ENCODE measurements at regions not wholly inside any gene's neighbourhood (a gene's known extent, or its start where the extent isn't known, plus 50 kb on each side); places are given as distances from the start of the nearest gene placed in this dataset.

GRCh38 chr18:57220480-57220879 is 73.6 kb downstream of the BOD1L2 start:
- no peak for DNase-seq
- Histone ChIP-seq H3K4me3 (no peak overlapping the region), H3F3A (ENCODE audit: insufficient read depth) (no peaks in the 10 kb centered on the region), H3K36me3 (ENCODE audit: low read depth) (no peaks in the 10 kb centered on the region), H3K9ac (no peak overlapping the region), H3K4me2 (ENCODE audit: unreplicated experiment) (no peak overlapping the region), H3K27ac (no peak overlapping the region), H4K20me1 (ENCODE audit: insufficient read depth) (no peaks in the 10 kb centered on the region), H3K79me2 (ENCODE audit: insufficient read depth) (no peaks in the 10 kb centered on the region), H2AFZ (no peak overlapping the region), H3K9me3 (ENCODE audit: low read depth) (no peaks in the 10 kb centered on the region), H3K9me2 (ENCODE audit: insufficient read depth) (no peaks in the 10 kb centered on the region), H3K27me3 (replicated peaks; ENCODE audit: insufficient read depth) (no peaks in the 10 kb centered on the region; the same call in 1 of the 2 replicates), H3K4me1 (ENCODE audit: insufficient read depth) (no peaks in the 10 kb centered on the region)
- WGBS, 2 experiments (ENCODE audit: low coverage in 1 of 2, low lambda C conversion rate in 2 of 2, missing lambda C conversion rate in 2 of 2), result 2 to 4% methylated on average over 3 of the region's 3 CpGs
- no peak for TF ChIP-seq EZH2 (IDR thresholded peaks at IDR 0.05; ENCODE audit: insufficient read depth, poor library complexity, severe bottlenecking)
- no peak for TF ChIP-seq EZH2phosphoT487 (IDR thresholded peaks at IDR 0.05; ENCODE audit: insufficient read depth, low read depth)
- in situ Hi-C loops (cut with MboI), result no loop called here

DNA sequence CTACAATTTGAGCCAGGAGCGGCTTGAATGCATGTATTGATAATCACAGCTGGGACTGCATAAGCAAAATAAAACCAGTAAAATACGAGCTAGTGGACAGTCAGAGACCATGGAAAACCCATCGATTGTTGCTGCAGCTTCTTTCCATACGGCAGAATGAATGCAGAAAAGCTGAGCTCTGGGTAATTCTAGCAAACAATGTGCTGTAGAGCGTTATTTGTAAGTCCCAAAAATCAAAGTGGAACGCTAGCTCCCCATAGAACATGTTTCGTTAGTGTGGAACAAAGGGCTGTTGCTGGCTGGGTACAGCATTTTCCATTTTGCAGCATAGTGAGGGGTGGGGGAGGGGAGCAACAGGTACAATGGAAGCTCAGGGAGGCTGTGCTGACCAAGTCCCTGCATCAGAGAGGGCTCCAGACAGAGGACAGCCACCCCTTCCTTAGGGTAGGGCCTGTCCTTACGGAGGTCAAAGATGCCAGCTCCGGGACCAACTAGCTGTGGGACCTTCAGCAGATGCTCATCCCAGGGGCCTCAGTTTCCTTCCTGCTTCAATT is 74.1 kb downstream of the BOD1L2 start:
- Histone ChIP-seq H3K9me3 (ENCODE audit: low read depth) (no peaks in the 10 kb centered on the region), H3K79me2 (ENCODE audit: insufficient read depth) (no peaks in the 10 kb centered on the region), H4K20me1 (ENCODE audit: insufficient read depth) (no peaks in the 10 kb centered on the region), H3K4me2 (ENCODE audit: unreplicated experiment) (no peak overlapping the region), H3K4me3 (no peak overlapping the region), H3K9me2 (ENCODE audit: insufficient read depth) (no peaks in the 10 kb centered on the region), H2AFZ (no peak overlapping the region), H3K9ac (no peak overlapping the region), H3K4me1 (ENCODE audit: insufficient read depth) (no peaks in the 10 kb centered on the region), H3K27me3 (replicated peaks; ENCODE audit: insufficient read depth) (no peaks in the 10 kb centered on the region; the same call in 1 of the 2 replicates), H3K36me3 (ENCODE audit: low read depth) (no peaks in the 10 kb centered on the region), H3K27ac (no peak overlapping the region), H3F3A (ENCODE audit: insufficient read depth) (no peaks in the 10 kb centered on the region)
- 11 to 16% methylated on average over 9 of the region's 9 CpGs for WGBS, 2 experiments (ENCODE audit: low coverage in 1 of 2, low lambda C conversion rate in 2 of 2, missing lambda C conversion rate in 2 of 2)
- TF ChIP-seq EZH2 (IDR thresholded peaks at IDR 0.05; ENCODE audit: insufficient read depth, poor library complexity, severe bottlenecking) (no peak), EZH2phosphoT487 (IDR thresholded peaks at IDR 0.05; ENCODE audit: insufficient read depth, low read depth) (no peak)
- DNase-seq, result no peak
- in situ Hi-C loops (cut with MboI), result no loop called here

DNA sequence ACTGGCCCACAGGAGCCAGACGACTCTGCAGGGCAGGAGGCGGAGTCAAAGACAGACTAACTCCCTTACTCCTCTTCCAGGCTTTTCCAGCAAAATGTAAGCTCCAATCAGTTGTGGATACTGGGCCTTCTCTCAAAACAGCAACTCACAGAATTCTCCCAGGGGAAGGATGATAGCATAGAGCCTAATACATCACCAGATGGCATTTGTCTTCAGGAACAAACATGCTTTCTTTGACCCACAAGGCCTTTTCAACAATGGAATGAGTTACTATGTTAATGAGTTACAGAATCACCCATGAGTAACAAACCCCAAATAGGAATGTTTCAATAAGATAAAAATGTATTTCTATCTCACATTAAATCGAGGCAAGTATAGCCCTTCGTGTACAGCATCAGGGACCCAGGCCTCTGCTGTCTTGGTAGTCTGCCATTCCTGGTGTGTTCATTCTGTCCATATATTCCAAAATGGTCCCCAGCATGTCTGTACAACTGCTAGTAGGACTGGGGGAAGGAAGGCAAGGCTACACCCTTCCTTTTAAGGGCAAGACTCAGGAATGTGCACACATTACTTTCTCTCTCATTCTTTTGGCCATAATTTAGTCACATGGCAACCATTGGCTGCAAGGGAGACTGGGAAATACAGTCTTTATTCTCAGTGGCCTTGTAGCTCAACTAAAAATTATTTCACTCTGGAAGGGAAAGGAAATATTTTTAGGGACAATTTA is 76.4 kb downstream of the BOD1L2 start:
- no peaks in the 10 kb centered on the region for H3F3A ChIP-seq (ENCODE audit: insufficient read depth)
- H3K9me2 ChIP-seq (ENCODE audit: insufficient read depth), result no peaks in the 10 kb centered on the region
- H3K79me2 ChIP-seq (ENCODE audit: insufficient read depth), result no peaks in the 10 kb centered on the region
- WGBS, 2 experiments (ENCODE audit: low coverage in 1 of 2, low lambda C conversion rate in 2 of 2, missing lambda C conversion rate in 2 of 2), result 25% methylated on average over 4 of the region's 4 CpGs
- no peak for DNase-seq
- no peak overlapping the region for H3K4me3 ChIP-seq
- H3K36me3 ChIP-seq (ENCODE audit: low read depth), result no peaks in the 10 kb centered on the region
- no peaks in the 10 kb centered on the region; the same call in 1 of the 2 replicates for H3K27me3 ChIP-seq (replicated peaks; ENCODE audit: insufficient read depth)
- in situ Hi-C loops (cut with MboI), result no loop called here
- TF ChIP-seq EZH2 (IDR thresholded peaks at IDR 0.05; ENCODE audit: insufficient read depth, poor library complexity, severe bottlenecking), result no peak
- no peak for TF ChIP-seq EZH2phosphoT487 (IDR thresholded peaks at IDR 0.05; ENCODE audit: insufficient read depth, low read depth)
- H4K20me1 ChIP-seq (ENCODE audit: insufficient read depth), result no peaks in the 10 kb centered on the region
- no peaks in the 10 kb centered on the region for H3K4me1 ChIP-seq (ENCODE audit: insufficient read depth)
- no peak overlapping the region for H3K27ac ChIP-seq
- no peak overlapping the region for H3K4me2 ChIP-seq (ENCODE audit: unreplicated experiment)
- H2AFZ ChIP-seq, result no peak overlapping the region
- H3K9me3 ChIP-seq (ENCODE audit: low read depth), result no peaks in the 10 kb centered on the region
- no peak overlapping the region for H3K9ac ChIP-seq

GRCh38 chr18:57230861-57231585 is 84.1 kb downstream of the BOD1L2 start:
- H4K20me1 ChIP-seq (ENCODE audit: insufficient read depth), result no peaks in the 10 kb centered on the region
- H3K36me3 ChIP-seq (ENCODE audit: low read depth), result no peaks in the 10 kb centered on the region
- no peak overlapping the region for H2AFZ ChIP-seq
- no peak overlapping the region for H3K4me3 ChIP-seq
- no peaks in the 10 kb centered on the region for H3K4me1 ChIP-seq (ENCODE audit: insufficient read depth)
- H3K9me3 ChIP-seq (ENCODE audit: low read depth), result no peaks in the 10 kb centered on the region
- in situ Hi-C loops (cut with MboI), result no loop called here
- no peak overlapping the region for H3K9ac ChIP-seq
- H3K79me2 ChIP-seq (ENCODE audit: insufficient read depth), result no peaks in the 10 kb centered on the region
- H3K4me2 ChIP-seq (ENCODE audit: unreplicated experiment), result no peak overlapping the region
- H3K27me3 ChIP-seq (replicated peaks; ENCODE audit: insufficient read depth), result no peaks in the 10 kb centered on the region
- no peak for DNase-seq
- WGBS, 2 experiments (ENCODE audit: low coverage in 1 of 2, low lambda C conversion rate in 2 of 2, missing lambda C conversion rate in 2 of 2), result 5 to 9% methylated on average over 7 of the region's 7 CpGs
- TF ChIP-seq EZH2 (IDR thresholded peaks at IDR 0.05; ENCODE audit: insufficient read depth, poor library complexity, severe bottlenecking) (no peak), EZH2phosphoT487 (IDR thresholded peaks at IDR 0.05; ENCODE audit: insufficient read depth, low read depth) (no peak)
- H3K27ac ChIP-seq, result no peak overlapping the region
- H3F3A ChIP-seq (ENCODE audit: insufficient read depth), result no peaks in the 10 kb centered on the region
- no peaks in the 10 kb centered on the region for H3K9me2 ChIP-seq (ENCODE audit: insufficient read depth)

Measured in GM23248 (cell line).